ENCODE measurements at regions not wholly inside any gene's neighbourhood (a gene's known extent, or its start where the extent isn't known, plus 50 kb on each side); places are given as distances from the start of the nearest gene placed in this dataset.

DNA sequence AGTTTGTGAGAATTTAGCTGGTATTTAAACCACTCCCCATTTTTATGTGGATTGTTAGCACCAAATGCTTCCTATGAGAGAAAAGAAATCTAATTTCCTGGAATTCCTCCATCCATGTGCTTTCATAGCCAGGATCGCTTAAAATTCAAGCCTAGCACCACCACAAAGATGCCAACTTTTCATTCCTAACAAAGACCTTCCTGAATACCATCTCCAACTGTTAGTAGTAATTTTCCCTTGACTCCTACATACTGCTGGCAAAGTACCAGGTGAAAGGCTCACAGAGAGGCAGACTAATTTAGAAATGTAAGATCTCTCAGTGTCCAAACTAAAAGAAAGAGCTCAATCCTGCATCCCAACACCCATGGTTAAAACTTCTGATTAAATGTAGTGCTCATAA is 386.3 kb downstream of the KCTD12 start:
- no peak for DNase-seq (ENCODE audit: low spot score)
- intact Hi-C loops (cut with DNase I): no loop called here

DNA sequence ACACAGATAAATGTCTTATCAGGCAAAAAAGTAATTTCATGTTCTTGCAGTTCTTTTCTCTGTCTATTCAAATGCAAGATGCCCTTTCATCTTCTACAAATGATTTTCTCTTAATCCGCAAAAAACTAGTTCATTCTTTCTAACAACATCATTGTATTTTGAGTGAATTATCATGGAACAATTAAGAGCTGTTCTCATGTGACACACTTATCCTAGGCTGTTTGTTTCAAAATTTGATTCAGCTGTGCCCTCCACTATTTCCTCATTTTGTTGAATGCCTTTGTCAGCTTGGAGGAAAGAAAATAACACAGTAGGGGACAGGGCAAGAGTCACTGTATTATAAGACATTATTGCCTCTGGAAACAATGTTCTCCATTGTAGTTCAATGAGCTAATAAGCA is 396.9 kb downstream of the KCTD12 start:
- intact Hi-C loops (cut with DNase I): loop anchor here in 1 of 2 donors (10.0 kb wide), 1 partner anchor 396 kb away; the partner anchor contains the start of gene KCTD12
- DNase-seq (ENCODE audit: low spot score): no peak

DNA sequence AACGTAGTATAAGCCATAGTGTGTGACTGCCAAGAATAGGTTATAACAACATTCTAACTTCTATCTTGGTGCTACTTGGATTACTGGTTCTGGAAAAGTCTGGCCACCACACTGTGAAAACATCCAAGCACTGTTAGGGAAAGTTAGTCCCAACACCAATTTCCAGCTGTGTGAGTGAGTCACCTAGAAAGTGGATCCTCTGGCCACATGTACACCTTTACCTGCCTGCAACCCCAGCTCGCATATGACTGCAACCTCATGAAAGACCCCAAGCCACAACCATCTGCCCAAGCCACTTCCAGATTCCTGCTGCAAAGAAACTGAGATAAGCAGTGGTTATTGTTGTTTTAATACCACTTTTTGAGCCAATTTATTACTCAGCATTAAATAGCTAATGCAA is 404.5 kb downstream of the KCTD12 start:
- intact Hi-C loops (cut with DNase I): loop anchor here in 1 of 2 donors (10.0 kb wide), 1 partner anchor 403 kb away; the partner anchor contains the start of gene KCTD12
- no peak for DNase-seq (ENCODE audit: low spot score)

DNA sequence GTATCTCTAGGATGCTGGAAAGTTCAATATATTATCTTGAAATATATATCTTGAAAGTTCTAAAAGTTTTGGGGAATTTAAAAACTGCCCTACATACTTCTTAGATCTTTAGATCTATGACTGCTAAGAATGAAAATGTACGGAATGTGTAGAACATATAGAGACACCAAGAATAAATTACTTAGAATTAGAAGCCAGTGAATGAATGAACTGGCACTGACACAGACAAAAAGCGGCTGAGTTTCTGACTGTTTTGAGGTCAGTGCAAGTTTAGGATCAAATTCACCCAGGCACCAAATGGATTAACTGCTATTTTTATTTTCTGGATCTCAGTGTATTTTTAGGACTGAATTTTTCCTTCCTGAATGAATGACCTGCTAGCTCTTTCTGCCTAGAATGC is 411.2 kb downstream of the KCTD12 start:
- DNase-seq (ENCODE audit: low spot score): no peak
- intact Hi-C loops (cut with DNase I): loop anchor here in 1 of 2 donors (10.0 kb wide), 1 partner anchor 780 kb away; no protein-coding TSS in a partner anchor

DNA sequence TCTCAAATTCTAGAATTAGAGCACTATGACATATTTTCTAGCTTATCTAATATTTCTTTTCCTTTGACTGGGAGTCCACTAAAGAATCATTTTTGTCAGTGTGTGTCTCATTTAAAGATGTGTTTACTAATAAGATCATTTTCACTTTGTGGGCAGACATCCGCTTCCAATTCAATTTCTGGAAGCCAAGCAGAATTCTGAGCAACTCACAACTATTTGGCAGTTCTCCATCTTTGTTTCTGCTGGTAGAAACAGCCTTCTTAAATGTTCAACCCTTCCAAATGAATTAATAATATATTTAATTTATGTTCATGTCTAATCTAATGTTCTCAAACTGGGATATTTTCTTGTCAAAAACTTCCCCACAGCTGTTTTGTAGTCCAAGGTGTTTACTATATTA is 411.8 kb downstream of the KCTD12 start:
- DNase-seq (ENCODE audit: low spot score): no peak
- intact Hi-C loops (cut with DNase I): loop anchor here in 1 of 2 donors (10.0 kb wide), 1 partner anchor 780 kb away; no protein-coding TSS in a partner anchor

DNA sequence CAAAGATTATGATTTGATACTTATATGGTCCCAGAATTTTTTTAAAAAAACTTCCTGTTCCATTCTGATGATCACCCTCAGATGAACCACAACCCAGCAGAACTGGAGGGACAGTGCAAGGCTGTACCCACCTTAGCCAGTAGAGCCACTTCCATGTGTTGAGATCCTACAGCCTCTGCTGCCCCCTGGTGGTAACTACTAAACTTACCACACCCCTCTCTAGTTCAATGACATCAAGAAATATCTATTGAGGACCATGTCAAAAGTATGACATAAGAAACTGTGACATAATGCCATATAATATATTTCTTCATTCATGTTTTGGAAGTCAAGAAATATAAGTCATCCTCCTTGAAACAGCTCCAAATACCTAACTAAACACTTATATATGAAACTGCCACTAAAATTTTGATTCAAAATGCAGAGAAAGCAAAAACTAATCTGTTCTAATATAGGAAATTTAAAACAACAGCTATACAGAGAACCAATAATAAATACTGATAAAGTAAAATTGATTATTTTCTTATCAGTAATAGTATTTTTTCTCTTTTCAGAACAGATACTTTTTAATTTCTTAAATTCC is 412.6 kb downstream of the KCTD12 start:
- DNase-seq (ENCODE audit: low spot score): peak; percentile 79
- intact Hi-C loops (cut with DNase I): loop anchor here (2.0 to 10.0 kb wide), 2 partner anchors 599 to 779 kb away; no protein-coding TSS in a partner anchor

DNA sequence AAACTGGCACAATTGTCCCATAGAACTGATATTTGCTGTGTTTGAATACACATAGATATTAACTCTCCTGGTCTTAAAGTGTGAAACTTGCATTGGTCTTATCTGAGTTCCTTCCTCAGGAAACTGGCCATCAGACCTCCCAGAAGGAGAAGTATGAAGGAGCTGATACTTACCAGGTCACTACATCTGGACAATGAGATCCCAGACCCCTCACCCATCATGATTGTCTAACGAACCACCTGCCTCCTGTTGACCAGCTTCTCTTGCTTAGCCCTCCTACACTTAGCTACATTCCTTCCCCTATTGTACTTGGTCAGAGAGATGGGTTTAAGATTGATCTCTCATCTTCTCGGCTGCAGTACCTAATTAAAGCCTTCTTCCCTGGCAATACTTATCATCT is 413.3 kb downstream of the KCTD12 start:
- no peak for DNase-seq (ENCODE audit: low spot score)
- intact Hi-C loops (cut with DNase I): loop anchor here (2.0 to 10.0 kb wide), 2 partner anchors 598 to 778 kb away; no protein-coding TSS in a partner anchor

DNA sequence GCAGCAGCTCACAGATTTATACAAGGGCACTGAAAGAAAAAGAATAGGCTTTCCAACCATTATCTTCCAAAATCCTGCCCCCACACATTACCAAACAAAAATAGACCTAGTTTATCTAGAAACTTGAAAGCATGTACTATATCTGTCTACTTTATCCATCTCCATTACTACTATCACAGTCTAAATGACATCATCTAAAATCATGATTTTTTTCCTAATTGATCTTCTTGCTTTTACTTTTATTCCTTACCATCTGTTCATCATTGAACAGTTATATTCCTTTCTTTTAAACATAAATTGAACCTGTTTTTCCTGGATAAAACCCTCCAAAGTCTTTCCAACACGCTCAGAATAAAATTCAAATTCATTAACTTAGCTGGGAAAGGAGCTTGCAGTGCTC is 414.7 kb downstream of the KCTD12 start:
- intact Hi-C loops (cut with DNase I): loop anchor here in 1 of 2 donors (10.0 kb wide), 1 partner anchor 777 kb away; no protein-coding TSS in a partner anchor
- DNase-seq (ENCODE audit: low spot score): no peak

DNA sequence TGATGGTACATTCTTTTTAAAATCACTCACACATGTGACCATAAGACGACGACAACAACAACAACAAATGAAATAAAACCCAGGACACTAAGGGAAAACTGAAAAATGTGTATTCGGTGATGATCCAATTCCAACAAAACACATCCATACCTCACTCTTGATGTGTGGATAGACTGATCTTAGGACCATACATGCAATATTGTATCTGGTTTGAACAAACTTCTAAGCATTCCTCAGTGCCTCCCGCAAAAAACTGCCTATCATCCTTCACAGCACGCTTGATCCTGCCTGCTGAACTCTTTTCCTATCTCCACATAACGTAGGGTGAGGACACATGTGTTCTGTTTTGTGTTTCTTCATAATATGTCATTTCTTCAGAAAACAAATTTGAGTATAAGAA is 415.2 kb downstream of the KCTD12 start:
- intact Hi-C loops (cut with DNase I): loop anchor here in 1 of 2 donors (10.0 kb wide), 1 partner anchor 776 kb away; no protein-coding TSS in a partner anchor
- DNase-seq (ENCODE audit: low spot score): no peak

DNA sequence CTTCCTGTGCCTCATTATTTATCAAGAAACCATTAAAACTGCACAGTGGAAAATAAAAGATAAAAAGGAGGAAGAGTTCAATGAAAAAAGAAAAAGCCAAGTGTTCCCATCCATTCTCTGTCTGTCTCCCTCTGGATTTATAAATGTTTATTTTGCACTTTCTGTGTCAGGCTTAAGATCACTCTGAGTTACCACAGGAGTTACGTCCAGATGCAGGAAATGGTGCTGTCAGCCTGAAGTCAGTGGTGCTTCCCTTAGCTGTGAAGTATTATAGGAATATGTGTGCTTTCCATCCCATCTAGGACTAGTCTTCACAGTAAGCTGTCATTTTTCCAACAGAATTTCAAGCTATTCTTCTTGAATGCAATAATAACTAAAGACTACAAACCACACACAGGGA is 420.2 kb downstream of the KCTD12 start:
- intact Hi-C loops (cut with DNase I): no loop called here
- no peak for DNase-seq (ENCODE audit: low spot score)

DNA sequence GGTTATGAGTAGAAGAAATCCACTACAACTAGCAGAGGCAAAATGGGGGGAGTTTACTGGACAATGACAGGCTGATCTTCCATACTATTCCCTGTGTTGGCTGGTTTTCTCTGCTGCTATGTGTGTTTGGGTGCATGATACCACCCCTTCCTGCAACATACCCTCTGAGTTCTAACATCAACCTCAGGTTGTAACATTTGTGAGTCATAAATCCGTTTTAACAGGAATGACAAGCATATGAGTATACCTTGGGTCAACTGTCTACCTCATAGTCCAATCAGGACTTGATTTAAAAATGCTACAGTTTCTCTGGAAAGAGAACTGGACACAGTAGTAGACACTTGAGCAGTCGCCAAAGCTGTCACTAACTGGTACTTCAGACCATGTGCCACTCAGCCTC is 422.9 kb downstream of the KCTD12 start:
- DNase-seq (ENCODE audit: low spot score): no peak
- intact Hi-C loops (cut with DNase I): no loop called here

DNA sequence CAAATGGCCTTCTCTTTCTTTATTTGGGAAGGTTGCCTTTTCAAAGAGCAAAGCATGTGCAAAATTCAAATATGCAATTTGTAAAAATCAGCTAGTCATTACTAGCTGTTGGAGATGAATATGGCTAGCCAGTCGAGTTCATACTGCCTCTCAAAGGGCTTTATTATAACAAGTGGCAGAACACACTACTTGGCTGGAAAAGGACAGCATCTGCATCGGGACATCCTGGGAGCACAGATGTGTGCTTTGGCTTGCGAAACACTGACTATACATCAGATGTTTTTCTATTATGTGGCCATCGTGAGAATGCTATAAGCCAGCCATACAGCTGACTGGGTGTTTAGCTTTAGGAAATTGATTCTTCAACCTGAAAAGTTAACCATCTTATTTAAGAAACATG is 424.2 kb downstream of the KCTD12 start:
- intact Hi-C loops (cut with DNase I): no loop called here

DNA sequence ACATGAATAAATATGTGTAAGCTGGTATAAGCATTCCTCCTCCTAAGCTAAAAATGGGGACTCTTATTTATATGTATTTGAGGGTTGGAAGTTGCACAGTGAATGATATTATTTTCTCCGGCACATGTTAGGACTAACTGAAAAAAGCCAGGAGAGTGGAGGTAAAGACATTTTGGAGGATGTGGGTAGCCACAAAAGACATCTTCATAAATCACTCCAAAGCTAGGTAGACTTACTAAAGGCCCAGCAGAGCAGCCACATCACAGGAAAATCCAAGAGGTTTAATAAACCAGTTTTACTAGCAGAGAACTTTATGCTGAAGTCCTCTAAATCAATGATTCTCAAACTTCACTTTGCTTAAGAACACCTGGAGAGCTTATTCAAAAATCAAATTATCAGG is 424.7 kb downstream of the KCTD12 start:
- intact Hi-C loops (cut with DNase I): no loop called here
- no peak for DNase-seq (ENCODE audit: low spot score)

More for the DNA sequence above, 424.2 kb downstream of the KCTD12 start:
- no peak for DNase-seq (ENCODE audit: low spot score)

DNA sequence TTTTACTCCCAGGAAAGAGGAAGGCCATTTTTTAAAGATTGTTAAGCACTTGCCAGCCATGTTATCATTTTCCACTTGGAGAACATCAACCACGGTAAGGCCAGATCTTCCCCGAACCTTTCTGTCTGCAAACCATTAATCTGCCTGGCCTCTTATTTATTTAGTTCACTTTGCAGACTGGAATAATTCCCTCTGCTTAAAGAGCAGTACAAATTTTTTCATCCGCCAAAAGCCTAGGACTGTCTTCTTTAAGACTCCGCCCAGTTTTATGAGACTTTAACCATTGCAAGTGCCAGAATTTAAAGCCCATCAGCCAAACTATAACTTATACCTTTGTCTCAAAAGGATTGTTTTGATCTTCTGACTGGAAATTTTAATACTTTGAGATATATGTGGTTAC is 426.3 kb downstream of the KCTD12 start:
- no peak for DNase-seq (ENCODE audit: low spot score)

DNA sequence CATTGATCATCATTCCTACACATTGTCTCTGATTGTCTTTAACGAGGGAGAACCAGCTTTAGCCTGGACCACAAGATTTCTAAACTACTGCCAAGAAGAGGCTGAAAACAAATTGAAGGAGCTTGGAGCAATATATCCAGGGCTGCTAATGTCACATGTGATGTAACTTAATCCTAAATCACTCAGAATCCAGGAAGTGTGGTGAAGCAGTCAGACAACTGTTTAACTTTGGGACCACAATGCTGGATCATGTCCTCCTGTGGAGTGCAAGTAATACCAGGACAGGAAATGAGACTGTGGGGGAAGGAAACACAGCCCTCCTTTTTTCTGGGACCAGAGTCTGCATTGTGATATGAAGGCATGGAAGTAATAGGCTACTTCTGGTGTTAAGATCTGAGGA is 430.2 kb downstream of the KCTD12 start:
- intact Hi-C loops (cut with DNase I): no loop called here

More for the DNA sequence above, 426.3 kb downstream of the KCTD12 start:
- intact Hi-C loops (cut with DNase I): no loop called here

DNA sequence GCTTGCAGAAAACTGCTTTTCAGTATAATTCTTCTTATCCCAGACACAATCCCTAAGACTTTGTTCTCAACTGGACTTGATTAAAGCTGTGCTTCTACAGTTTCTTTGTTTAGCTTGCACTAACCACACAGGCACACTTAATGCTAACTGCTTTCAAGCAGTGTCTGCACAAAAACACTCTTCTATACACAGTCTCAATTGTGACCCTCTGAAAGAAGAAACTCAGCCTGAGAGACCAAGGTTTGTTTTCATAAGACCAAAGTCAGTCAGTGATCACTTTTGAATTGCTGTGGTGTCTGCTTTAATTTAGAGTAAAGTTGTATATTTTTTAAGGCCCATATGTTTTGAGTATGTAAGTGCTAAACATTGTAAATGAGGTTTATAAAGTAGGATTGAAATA is 431.2 kb downstream of the KCTD12 start:
- intact Hi-C loops (cut with DNase I): no loop called here
- no peak for DNase-seq (ENCODE audit: low spot score)

More for the DNA sequence above, 430.2 kb downstream of the KCTD12 start:
- no peak for DNase-seq (ENCODE audit: low spot score)

DNA sequence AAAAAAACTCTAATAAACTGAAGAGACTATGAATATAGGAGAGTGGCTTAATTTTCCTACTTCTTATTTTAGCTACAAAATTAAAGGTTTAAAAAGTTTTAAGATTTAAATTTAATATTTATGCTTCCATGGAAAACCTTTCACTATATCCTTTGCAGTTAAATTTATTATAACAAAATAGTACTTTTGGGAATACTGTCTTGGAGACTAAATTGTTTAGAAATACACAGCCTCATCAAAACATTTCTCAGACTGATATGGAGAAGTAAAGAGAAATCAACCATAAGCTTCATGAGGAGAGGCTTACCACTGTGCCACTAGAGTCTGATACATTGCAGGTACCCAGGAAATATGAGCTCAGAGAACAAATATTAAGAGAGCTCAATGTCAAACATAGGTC is 436.5 kb downstream of the KCTD12 start:
- intact Hi-C loops (cut with DNase I): no loop called here

DNA sequence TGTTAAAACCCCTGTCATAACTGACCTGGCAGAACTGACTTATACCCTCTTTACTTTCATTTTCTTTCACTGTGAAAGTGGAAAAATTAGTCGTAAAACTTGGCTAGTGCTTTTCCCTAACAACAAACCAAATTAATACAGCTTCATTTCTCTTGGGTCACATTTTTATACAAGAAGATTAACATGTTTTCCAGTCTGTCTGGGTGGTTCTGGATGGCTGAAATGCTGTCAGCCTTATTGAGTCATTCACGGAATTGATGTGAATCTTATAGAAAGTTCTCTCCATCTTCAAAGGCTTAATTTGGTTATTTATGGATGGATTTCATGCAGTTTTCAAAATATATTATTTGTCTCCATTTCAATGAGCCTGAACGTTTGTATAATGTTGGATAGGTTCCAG is 440.0 kb downstream of the KCTD12 start:
- intact Hi-C loops (cut with DNase I): no loop called here
- no peak for DNase-seq (ENCODE audit: low spot score)

More for the DNA sequence above, 436.5 kb downstream of the KCTD12 start:
- DNase-seq (ENCODE audit: low spot score): no peak

DNA sequence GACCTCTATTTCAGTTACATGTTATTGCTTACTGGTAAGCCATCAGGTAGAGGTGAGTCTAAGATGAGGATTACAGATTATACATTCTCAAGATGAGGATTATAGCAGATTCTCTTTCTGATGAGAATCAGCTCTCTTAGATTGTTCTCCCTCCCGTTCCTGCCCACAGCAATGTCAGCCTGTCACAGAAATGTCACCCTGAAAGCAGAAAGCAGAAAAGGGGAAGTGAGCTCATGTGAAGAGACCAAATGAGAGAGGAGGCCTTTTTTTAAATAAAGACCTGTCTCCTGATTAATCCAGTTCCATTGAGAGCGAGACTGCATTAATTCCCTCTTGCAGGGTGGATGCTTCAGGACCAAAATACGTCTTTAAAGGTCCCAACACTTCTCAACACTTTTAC is 445.6 kb downstream of the KCTD12 start:
- intact Hi-C loops (cut with DNase I): no loop called here
- DNase-seq (ENCODE audit: low spot score): no peak

DNA sequence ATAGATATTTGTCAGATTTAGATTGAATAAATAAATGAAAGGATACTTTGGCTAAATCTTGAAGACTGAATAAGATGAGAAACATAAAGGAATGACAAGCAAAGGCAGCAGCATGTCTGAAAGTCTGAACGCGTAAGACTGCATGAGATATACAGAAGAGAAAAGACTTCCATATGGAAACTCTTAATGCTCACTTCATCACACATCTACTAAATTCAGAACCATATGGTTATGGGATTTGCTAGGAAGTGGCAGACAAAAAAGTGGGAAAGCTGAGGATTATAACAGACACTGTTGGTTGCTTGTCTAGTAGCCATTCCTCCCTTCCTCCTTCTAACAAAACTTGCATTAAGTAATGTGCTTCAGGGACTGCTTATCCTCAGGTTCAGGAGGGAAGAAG is 446.7 kb downstream of the KCTD12 start:
- intact Hi-C loops (cut with DNase I): no loop called here
- no peak for DNase-seq (ENCODE audit: low spot score)

DNA sequence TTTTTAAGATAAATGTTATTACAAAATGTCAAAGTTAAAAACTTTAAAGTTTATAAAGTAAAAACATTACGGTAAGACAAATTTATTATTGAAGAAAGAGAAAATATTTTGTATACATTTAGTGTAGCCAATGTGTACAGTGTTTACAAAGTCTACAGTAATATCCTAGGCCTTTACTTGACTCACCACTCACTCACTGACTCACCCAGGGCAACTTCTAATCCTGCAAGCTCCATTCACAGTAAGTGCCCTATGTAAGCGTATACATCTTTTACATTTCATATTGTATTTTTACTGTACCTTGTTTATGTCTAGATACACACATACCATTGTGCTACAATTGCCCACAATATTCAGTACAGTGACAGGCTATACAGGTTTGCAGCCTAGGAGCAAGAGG is 448.2 kb downstream of the KCTD12 start:
- intact Hi-C loops (cut with DNase I): no loop called here
- DNase-seq (ENCODE audit: low spot score): no peak
